GM23338 (cell line): ENCODE measurements at regions not wholly inside any gene's neighbourhood (a gene's known extent, or its start where the extent isn't known, plus 50 kb on each side); places are given as distances from the start of the nearest gene placed in this dataset.

Source experiments
- CTCF ChIP-seq, 2 experiments: fragments of 200-600 bp in 1 of 2; sonication (generic) in 1 of 2; conservative IDR thresholded peaks; 2 replicates each; pipeline versions ENCODE4 v1.5.1 to v1.6.1; 2016 to 2017; ENCODE audit warnings: antibody characterized with exemption in 2 of 2, low read depth in 2 of 2, mild to moderate bottlenecking in 2 of 2, moderate library complexity in 1 of 2
- EZH2 ChIP-seq: fragments of 200-600 bp; sonication (generic); IDR thresholded peaks from one replicate; pipeline ENCODE4 v1.8.0; 2017; ENCODE audit warnings: antibody characterized with exemption, mild to moderate bottlenecking, low read depth; ENCODE audit not compliant: unreplicated experiment
- EZH2phosphoT487 ChIP-seq: fragments of 200-600 bp; sonication (generic); IDR thresholded peaks from one replicate; pipeline ENCODE4 v1.8.1; 2018; ENCODE audit warnings: antibody characterized with exemption; ENCODE audit not compliant: unreplicated experiment
- JUNB ChIP-seq: IDR thresholded peaks from one replicate; pipeline ENCODE4 v1.6.1; 2016; ENCODE audit warnings: antibody characterized with exemption; ENCODE audit not compliant: unreplicated experiment
- NANOG ChIP-seq: IDR thresholded peaks from 2 replicates; pipeline ENCODE4 v1.6.1; 2016; ENCODE audit warnings: antibody characterized with exemption, borderline replicate concordance
- POLR2AphosphoS5 ChIP-seq: IDR thresholded peaks from 2 replicates; pipeline ENCODE4 v1.6.1; 2016; ENCODE audit warnings: antibody characterized with exemption, low read depth
- REST ChIP-seq: IDR thresholded peaks from one replicate; pipeline ENCODE4 v1.6.1; 2018; ENCODE audit warnings: antibody characterized with exemption; ENCODE audit not compliant: unreplicated experiment
- ZNF114 ChIP-seq: fragments of 250-450 bp; sonication (Bioruptor Pico); IDR thresholded peaks from 2 replicates; pipeline ENCODE4 v1.5.0; 2020; ENCODE audit warnings: mild to moderate bottlenecking, moderate library complexity
- TF ChIP-seq, protein P1 (sequence below): IDR thresholded peaks from 2 replicates; pipeline ENCODE4 v1.6.1; 2016; ENCODE audit warnings: antibody characterized with exemption

DNA sequence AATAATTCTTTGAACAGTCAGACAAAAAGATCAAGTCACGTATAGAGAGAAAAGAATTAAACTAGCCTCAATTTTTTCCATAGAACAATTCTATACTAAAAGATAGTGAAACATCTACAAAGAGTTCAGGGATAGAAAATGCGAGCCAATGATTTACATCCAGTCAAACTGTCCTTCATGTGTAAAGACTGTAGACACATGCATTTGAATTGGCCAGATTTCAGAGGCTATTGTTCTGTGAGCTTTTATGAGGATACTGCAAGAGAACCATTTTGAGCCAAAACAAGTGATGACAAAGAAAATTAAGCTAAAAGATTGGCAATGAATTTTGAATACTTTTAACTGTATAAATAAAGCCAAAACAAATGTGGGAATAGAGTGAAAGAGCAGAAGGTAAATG lies 1230.3 kb downstream of the RPA4 start:
- TF ChIP-seq CTCF (conservative IDR thresholded peaks at IDR 0.05; ENCODE audit: low read depth in 2 of 2) (no peak), POLR2AphosphoS5 (no peak), NANOG (no peak), EZH2phosphoT487 (no peak), REST (no peak), JUNB (no peak), EZH2 (no peak), ZNF114 (CRISPR knock-in tag) (no peak)
- TF ChIP-seq, protein P1, sequence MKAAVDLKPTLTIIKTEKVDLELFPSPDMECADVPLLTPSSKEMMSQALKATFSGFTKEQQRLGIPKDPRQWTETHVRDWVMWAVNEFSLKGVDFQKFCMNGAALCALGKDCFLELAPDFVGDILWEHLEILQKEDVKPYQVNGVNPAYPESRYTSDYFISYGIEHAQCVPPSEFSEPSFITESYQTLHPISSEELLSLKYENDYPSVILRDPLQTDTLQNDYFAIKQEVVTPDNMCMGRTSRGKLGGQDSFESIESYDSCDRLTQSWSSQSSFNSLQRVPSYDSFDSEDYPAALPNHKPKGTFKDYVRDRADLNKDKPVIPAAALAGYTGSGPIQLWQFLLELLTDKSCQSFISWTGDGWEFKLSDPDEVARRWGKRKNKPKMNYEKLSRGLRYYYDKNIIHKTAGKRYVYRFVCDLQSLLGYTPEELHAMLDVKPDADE, result no peak
